Panc1 (cell line): ENCODE measurements at regions not wholly inside any gene's neighbourhood (a gene's known extent, or its start where the extent isn't known, plus 50 kb on each side); places are given as distances from the start of the nearest gene placed in this dataset.

Source experiments
- CTCF ChIP-seq: fragments of 450-650 bp; IDR thresholded peaks from 2 replicates; pipeline ENCODE4 v1.5.1; 2017; ENCODE audit warnings: mild to moderate bottlenecking
- POLR2AphosphoS5 ChIP-seq: IDR thresholded peaks from 2 replicates; pipeline ENCODE4 v1.6.1; 2012; ENCODE audit warnings: mild to moderate bottlenecking, low read depth, low read length, moderate library complexity
- SIN3A ChIP-seq: IDR thresholded peaks from 2 replicates; pipeline ENCODE4 v1.6.1; 2012; ENCODE audit warnings: low read depth, mild to moderate bottlenecking, low read length, moderate library complexity, borderline replicate concordance; ENCODE audit not compliant: insufficient read depth

- TF ChIP-seq POLR2AphosphoS5 (no peak), SIN3A (no peak), CTCF (no peak)
These were observed 391.4 kb downstream of the IRS2 start for GRCh38 chr13:109395014-109395413.
